ENCODE measurements at regions not wholly inside any gene's neighbourhood (a gene's known extent, or its start where the extent isn't known, plus 50 kb on each side); places are given as distances from the start of the nearest gene placed in this dataset.

DNA sequence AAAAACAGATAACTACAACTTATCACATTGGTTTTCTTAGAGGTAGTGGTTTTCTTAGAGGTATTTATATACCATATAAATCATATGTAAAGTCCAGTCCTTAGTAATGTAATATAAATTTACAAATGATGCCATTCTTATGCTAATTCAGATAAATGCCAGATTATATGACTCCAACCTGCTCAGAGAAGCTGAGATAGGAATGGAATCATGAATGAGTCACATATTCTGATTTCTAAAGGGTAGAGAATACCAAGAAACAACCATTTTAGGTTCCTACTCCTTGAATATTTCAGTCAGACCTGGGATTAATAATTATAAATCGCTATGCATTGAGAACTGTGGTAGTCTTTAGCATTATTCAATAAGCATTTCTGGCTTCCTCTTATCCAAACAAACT, 760.1 kb upstream of the NEGR1 start:
- no peak overlapping the region for H3K4me3 ChIP-seq (replicated peaks; ENCODE audit: low read depth, low read length)
- DNase-seq (ENCODE audit: low read depth), result no peak
- TF ChIP-seq, protein P1, sequence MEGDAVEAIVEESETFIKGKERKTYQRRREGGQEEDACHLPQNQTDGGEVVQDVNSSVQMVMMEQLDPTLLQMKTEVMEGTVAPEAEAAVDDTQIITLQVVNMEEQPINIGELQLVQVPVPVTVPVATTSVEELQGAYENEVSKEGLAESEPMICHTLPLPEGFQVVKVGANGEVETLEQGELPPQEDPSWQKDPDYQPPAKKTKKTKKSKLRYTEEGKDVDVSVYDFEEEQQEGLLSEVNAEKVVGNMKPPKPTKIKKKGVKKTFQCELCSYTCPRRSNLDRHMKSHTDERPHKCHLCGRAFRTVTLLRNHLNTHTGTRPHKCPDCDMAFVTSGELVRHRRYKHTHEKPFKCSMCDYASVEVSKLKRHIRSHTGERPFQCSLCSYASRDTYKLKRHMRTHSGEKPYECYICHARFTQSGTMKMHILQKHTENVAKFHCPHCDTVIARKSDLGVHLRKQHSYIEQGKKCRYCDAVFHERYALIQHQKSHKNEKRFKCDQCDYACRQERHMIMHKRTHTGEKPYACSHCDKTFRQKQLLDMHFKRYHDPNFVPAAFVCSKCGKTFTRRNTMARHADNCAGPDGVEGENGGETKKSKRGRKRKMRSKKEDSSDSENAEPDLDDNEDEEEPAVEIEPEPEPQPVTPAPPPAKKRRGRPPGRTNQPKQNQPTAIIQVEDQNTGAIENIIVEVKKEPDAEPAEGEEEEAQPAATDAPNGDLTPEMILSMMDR (IDR thresholded peaks at IDR 0.05; ENCODE audit: low read length, missing control alignments), result no peak

DNA sequence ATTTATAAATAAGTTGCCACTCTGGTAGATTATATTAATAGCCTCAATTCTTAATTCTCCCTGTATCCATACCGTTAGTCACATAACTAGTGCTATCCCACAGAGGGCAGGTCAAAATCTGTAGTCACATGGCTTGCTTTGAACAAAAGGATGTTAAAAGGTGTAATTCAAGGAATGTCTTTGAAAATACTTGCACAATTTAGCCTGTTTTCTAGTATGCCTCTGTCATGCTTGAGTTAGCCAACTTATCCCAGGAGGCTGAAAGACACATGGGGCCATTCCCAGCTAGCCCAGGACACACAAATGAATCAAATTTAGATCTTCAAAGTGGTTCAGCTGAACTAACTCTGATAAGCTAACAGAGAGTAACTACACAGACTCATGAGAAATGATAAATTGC, 758.5 kb upstream of the NEGR1 start:
- no peak for DNase-seq (ENCODE audit: low read depth)
- H3K4me3 ChIP-seq (replicated peaks; ENCODE audit: low read depth, low read length), result no peak overlapping the region
- TF ChIP-seq, protein P1 (IDR thresholded peaks at IDR 0.05; ENCODE audit: low read length, missing control alignments), result no peak

DNA sequence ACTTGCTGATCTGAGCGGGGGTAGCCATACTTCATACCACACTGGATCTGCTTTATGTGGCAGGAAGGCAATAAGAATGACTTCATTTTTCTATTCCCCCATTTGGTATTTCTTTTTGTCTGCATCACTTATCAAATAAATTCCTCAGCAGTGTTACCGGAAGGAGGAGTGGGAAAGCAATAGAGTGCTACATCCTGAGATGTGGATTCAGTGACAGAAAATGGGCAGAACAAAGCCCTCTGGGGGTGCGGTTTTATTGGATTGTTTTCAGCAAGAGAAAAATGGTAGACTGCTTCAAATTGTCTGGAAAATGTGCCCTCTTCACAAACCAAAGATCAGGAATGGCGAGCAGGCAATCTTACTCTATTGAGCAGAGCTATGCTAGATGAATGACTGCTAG, 751.9 kb upstream of the NEGR1 start:
- no peak for DNase-seq (ENCODE audit: low read depth)

DNA sequence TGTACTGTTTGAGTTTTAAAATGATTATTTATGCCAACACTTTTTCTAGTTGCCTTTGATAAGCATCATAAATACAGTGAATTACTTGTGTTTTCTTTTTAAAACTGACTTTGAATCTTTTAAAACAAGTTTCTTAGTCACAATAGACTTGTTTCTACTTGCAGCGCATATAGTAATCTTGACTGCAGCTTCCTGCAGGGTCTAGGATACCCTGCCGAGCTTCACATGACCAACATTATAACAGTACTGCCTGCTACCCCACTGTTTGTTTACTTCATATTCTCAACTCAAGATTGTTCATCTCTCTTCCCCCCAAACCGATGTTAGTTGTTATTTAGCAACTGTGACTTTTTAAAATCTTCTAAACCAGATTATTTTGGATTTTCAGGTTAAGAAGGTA, 751.3 kb upstream of the NEGR1 start:
- TF ChIP-seq, protein P1 (IDR thresholded peaks at IDR 0.05; ENCODE audit: low read length, missing control alignments), result no peak
- no peak overlapping the region for H3K4me3 ChIP-seq (replicated peaks; ENCODE audit: low read depth, low read length)
- no peak for DNase-seq (ENCODE audit: low read depth)

More for the DNA sequence above, 751.9 kb upstream of the NEGR1 start:
- TF ChIP-seq, protein P1 (IDR thresholded peaks at IDR 0.05; ENCODE audit: low read length, missing control alignments), result no peak
- H3K4me3 ChIP-seq (replicated peaks; ENCODE audit: low read depth, low read length), result no peak overlapping the region

DNA sequence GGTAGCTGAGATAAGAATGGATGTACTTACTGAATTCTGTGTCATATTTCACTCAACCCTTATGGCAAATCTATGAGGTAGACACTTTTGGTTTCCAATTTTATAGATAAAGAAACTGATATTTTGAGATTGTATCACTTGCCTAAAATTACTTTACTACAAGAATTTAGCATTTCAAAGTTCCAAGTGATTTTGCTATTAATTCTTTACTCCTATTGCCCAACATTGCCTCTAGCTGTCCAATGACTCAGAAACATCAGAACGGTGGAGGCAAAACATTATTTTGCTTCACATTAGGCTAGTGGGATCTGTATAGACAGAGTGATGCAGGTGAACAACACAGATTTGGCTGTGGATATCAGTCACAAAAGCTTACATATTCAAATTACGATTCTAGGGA, 747.2 kb upstream of the NEGR1 start:
- no peak overlapping the region for H3K4me3 ChIP-seq (replicated peaks; ENCODE audit: low read depth, low read length)
- DNase-seq (ENCODE audit: low read depth), result no peak
- TF ChIP-seq, protein P1 (IDR thresholded peaks at IDR 0.05; ENCODE audit: low read length, missing control alignments), result no peak

DNA sequence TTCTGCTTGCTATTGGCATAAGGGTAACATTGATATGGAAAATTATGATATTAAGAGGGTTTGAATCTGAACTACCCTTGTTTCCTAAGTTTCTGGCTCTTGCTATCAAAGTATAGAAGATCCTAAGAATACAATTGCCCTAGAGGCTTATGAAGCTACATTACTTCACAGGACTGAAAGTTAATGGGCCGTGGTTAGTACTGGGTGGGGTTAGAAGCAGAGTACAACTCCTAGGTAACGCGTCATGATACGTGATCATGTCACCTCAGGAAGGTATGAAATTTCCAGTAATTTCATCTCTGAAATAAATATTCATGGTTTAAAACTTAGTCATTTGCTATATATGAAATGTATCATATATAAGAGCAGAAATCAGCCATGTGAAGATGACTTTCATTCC, 743.8 kb upstream of the NEGR1 start:
- no peak for DNase-seq (ENCODE audit: low read depth)
- TF ChIP-seq, protein P1 (IDR thresholded peaks at IDR 0.05; ENCODE audit: low read length, missing control alignments), result no peak
- H3K4me3 ChIP-seq (replicated peaks; ENCODE audit: low read depth, low read length), result no peak overlapping the region

DNA sequence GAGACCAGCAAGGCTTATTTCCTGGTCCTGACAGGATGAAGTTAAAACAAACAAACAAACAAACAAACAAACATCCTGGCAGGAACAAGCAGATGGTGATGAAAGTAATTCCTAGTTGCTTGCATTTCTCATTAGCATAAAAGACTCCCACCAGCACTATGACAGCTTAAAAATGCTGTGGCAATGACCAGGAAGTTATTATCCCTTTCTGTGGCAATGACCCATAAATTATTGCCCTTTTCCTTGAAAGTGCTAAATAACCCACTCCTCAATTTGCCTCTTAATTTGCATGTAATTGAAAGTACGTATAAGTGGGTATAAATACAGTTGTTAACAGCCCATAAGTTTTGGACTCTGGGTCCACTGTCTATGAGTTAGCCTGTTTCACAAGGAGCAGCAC, 727.6 kb upstream of the NEGR1 start:
- no peak overlapping the region for H3K4me3 ChIP-seq (replicated peaks; ENCODE audit: low read depth, low read length)

More for the DNA sequence above, 727.6 kb upstream of the NEGR1 start:
- DNase-seq (ENCODE audit: low read depth), result no peak
- TF ChIP-seq, protein P1 (IDR thresholded peaks at IDR 0.05; ENCODE audit: low read length, missing control alignments), result no peak

All from fibroblast of pulmonary artery (primary cell).